K562 (cell line): ENCODE measurements at regions not wholly inside any gene's neighbourhood (a gene's known extent, or its start where the extent isn't known, plus 50 kb on each side); places are given as distances from the start of the nearest gene placed in this dataset.
A peak's percentile ranks its signal among the peaks of the same experiment; 100 is the strongest.

Experiments
- ATAC-seq: fragments of 200-7000 bp; cut with Tn5 transposase; 3 replicates; pipeline ENCODE4 v1.9.1; 2020; ENCODE audit warnings: moderate library complexity
- BruUV-seq: library from RNA; stranded (reverse); fragments of 400-500 nt; replicated peaks from 2 replicates; lab custom pipeline; 2021; lab: Mats Ljungman, UMichigan
- CTCF ChIA-PET: fragments of 300-600 bp; formaldehyde crosslinking; extraction: SDS; loops from one replicate; lab custom pipeline; 2021; ENCODE audit warnings: low intra/inter-chr PET ratio; lab: Yijun Ruan, JAX
- POLR2A ChIA-PET: fragments of 300-600, 350-650 bp; sonication (Branson Sonifier 250); formaldehyde crosslinking; extraction: SDS; loops from one replicate; lab custom pipeline; 2021; ENCODE audit warnings: antibody characterized with exemption, inconsistent platforms; lab: Yijun Ruan, JAX
- DNase-seq, 4 experiments: peaks; one replicate each; pipeline versions ENCODE4 v3.0.0 to v3.0.0-alpha.2; 2011 to 2018; ENCODE audit warnings: low spot score in 3 of 4, mixed read lengths in 3 of 4; ENCODE audit errors: extremely low read depth in 1 of 4
- FAIRE-seq: peaks from 2 replicates; lab custom pipeline; 2011; peaks lifted over from hg19 to GRCh38; lab: Jason Lieb, UNC
- H2AFZ ChIP-seq: 2 replicates; pipeline ENCODE4 v1.6.0; 2011; ENCODE audit warnings: low read depth, low read length, control low read depth, inconsistent platforms
- H3K27ac ChIP-seq: fragments of 200-600 bp; 3 replicates; pipeline ENCODE4 v1.8.0; 2011; ENCODE audit warnings: low read depth, mild to moderate bottlenecking, control low read depth, inconsistent platforms, low read length, moderate library complexity, mixed read lengths; ENCODE audit errors: extremely low read depth
- H3K27me3 ChIP-seq, 2 experiments: fragments of 300-600 bp in 1 of 2; 2 replicates in 1 of 2; 3 replicates in 1 of 2; pipeline versions ENCODE4 v1.6.0 to v1.8.0; 2011; ENCODE audit warnings: inconsistent platforms in 2 of 2, low read length in 2 of 2, mild to moderate bottlenecking in 1 of 2, mixed read lengths in 1 of 2, moderate library complexity in 1 of 2; ENCODE audit not compliant: control insufficient read depth in 2 of 2, insufficient read depth in 2 of 2
- H3K36me3 ChIP-seq: fragments of 300-600 bp; 3 replicates; pipeline ENCODE4 v1.8.0; 2011; ENCODE audit warnings: mild to moderate bottlenecking, low read length, inconsistent platforms; ENCODE audit not compliant: control insufficient read depth, insufficient read depth
- H3K4me1 ChIP-seq, 2 experiments: fragments of 200-600 bp in 1 of 2; replicated peaks in 1 of 2; 2 replicates in 1 of 2; 3 replicates in 1 of 2; pipeline versions ENCODE4 v1.5.1 to v1.8.0; 2011; ENCODE audit warnings: inconsistent platforms in 2 of 2, low read length in 2 of 2, mild to moderate bottlenecking in 1 of 2, mixed read lengths in 1 of 2, moderate library complexity in 1 of 2; ENCODE audit not compliant: control insufficient read depth in 2 of 2, insufficient read depth in 2 of 2
- H3K4me2 ChIP-seq: 2 replicates; pipeline ENCODE4 v1.6.1; 2011; ENCODE audit warnings: low read length, control low read depth, inconsistent platforms, mixed read lengths; ENCODE audit not compliant: insufficient read depth
- H3K4me3 ChIP-seq: fragments of 200-600 bp; sonication (generic), shearing (Covaris generic); 2 replicates; pipeline ENCODE4 v1.5.1; 2016; ENCODE audit warnings: control low read depth, inconsistent platforms
- H3K79me2 ChIP-seq: fragments of 200-600 bp; 3 replicates; pipeline ENCODE4 v1.8.0; 2011; ENCODE audit warnings: low read length, inconsistent platforms; ENCODE audit not compliant: control insufficient read depth, insufficient read depth
- H3K9ac ChIP-seq, 2 experiments: 2 replicates each; pipeline versions ENCODE4 v1.6.0 to v1.6.1; 2011; ENCODE audit warnings: low read depth in 2 of 2, low read length in 2 of 2, control low read depth in 1 of 2, inconsistent platforms in 1 of 2, mild to moderate bottlenecking in 1 of 2, mixed read lengths in 1 of 2; ENCODE audit not compliant: insufficient read depth in 1 of 2
- H3K9me1 ChIP-seq: one replicate; pipeline ENCODE4 v1.6.0; 2011; ENCODE audit warnings: inconsistent platforms, mild to moderate bottlenecking, low read length, moderate library complexity; ENCODE audit not compliant: control insufficient read depth, insufficient read depth
- H3K9me3 ChIP-seq: replicated peaks from 2 replicates; pipeline ENCODE4 v1.5.1; 2011; ENCODE audit warnings: low read depth, low read length, inconsistent platforms; ENCODE audit not compliant: control insufficient read depth, insufficient read depth
- H4K20me1 ChIP-seq: replicated peaks from 2 replicates; pipeline ENCODE4 v1.6.1; 2011; ENCODE audit warnings: low read length, inconsistent platforms, mixed read lengths; ENCODE audit not compliant: control insufficient read depth, insufficient read depth
- ATF1 ChIP-seq, 2 experiments: fragments of 450-650 bp in 1 of 2; IDR thresholded peaks; 2 replicates each; pipeline ENCODE4 v1.6.1; 2016; ENCODE audit warnings: missing compliant biosample characterization in 1 of 2, missing genetic modification characterization in 1 of 2
- CEBPG ChIP-seq, 3 experiments: fragments of 200-800 bp in 1 of 3; sonication (Bioruptor generic) in 1 of 3; sonication (generic) in 1 of 3; formaldehyde crosslinking in 1 of 3; IDR thresholded peaks in 2 of 3; conservative IDR thresholded peaks in 1 of 3; 2 replicates each; pipeline versions ENCODE4 v1.6.1 to v1.8.0; 2016 to 2022; ENCODE audit warnings: missing compliant biosample characterization in 2 of 3, missing genetic modification characterization in 2 of 3, mild to moderate bottlenecking in 1 of 3, missing genetic modification reagents in 1 of 3
- FOSL1 ChIP-seq: fragments of 200-800 bp; sonication (Bioruptor generic); conservative IDR thresholded peaks from 2 replicates; pipeline ENCODE4 v1.6.1; 2016; ENCODE audit warnings: missing genetic modification characterization, missing compliant biosample characterization
- GTF3C2 ChIP-seq: IDR thresholded peaks from 3 replicates; pipeline ENCODE4 v1.6.1; 2011; ENCODE audit warnings: borderline replicate concordance, mild to moderate bottlenecking, moderate library complexity; ENCODE audit not compliant: insufficient read length; ENCODE audit errors: extremely low read depth
- KDM2B ChIP-seq: fragments of 250-450 bp; sonication (Bioruptor Pico); IDR thresholded peaks from 2 replicates; pipeline ENCODE4 v1.8.0; 2021; ENCODE audit warnings: mild to moderate bottlenecking, moderate library complexity
- NFATC3 ChIP-seq: fragments of 450-650 bp; IDR thresholded peaks from 2 replicates; pipeline ENCODE4 v1.6.1; 2017; ENCODE audit warnings: mild to moderate bottlenecking
- NR0B1 ChIP-seq: fragments of 450-650 bp; IDR thresholded peaks from one replicate; pipeline ENCODE4 v1.6.1; 2018; ENCODE audit warnings: mild to moderate bottlenecking, moderate library complexity; ENCODE audit not compliant: partially characterized antibody
- PKNOX1 ChIP-seq: fragments of 450-650 bp; IDR thresholded peaks from 2 replicates; pipeline ENCODE4 v1.6.1; 2016
- PTRF ChIP-seq: fragments of 450-650 bp; IDR thresholded peaks from 2 replicates; pipeline ENCODE4 v1.6.1; 2016; ENCODE audit warnings: mild to moderate bottlenecking, missing genetic modification characterization, missing compliant biosample characterization
- SMC3 ChIP-seq: conservative IDR thresholded peaks from 2 replicates; pipeline ENCODE4 v1.6.1; 2011; ENCODE audit warnings: low read depth, low read length, improper control_type of control experiment; ENCODE audit not compliant: insufficient read depth
- TAL1 ChIP-seq: fragments of 450-650 bp; IDR thresholded peaks from 2 replicates; pipeline ENCODE4 v1.6.1; 2016; ENCODE audit warnings: mild to moderate bottlenecking
- ZNF764 ChIP-seq: fragments of 250-450 bp; sonication (Bioruptor Pico); IDR thresholded peaks from 2 replicates; pipeline ENCODE4 v1.4.0; 2020; ENCODE audit warnings: low read depth, mild to moderate bottlenecking, moderate library complexity
- WGBS: fragments of 100-300 bp; shearing (Covaris generic); methylation state at CpG from one replicate; pipeline ENCODE4 v1.1.6; 2016; ENCODE audit warnings: low coverage, mixed read lengths; ENCODE audit not compliant: insufficient coverage; ENCODE audit errors: missing lambda C conversion rate; 5-methylcytosine and 5-hydroxymethylcytosine counted together
- in situ Hi-C: fragments of 300-500 bp; cut with MboI; formaldehyde crosslinking; loops from 4 replicates; pipeline ENCODE4 v1.15.0; 2018; ENCODE audit warnings: inconsistent platforms, mixed read lengths
- intact Hi-C: fragments of 100-400 bp; cut with micrococcal nuclease; formaldehyde crosslinking; loops from 2 replicates; pipeline ENCODE4 v1.14.2; 2022

GRCh38 chr11:95699631-95700470 is 89.7 kb downstream of the FAM76B start:
- Histone ChIP-seq H3K9ac (no peak overlapping the region), H3K9me3 (no peaks in the 10 kb centered on the region), H3K4me1 (peaks cover 0 to 9% of the 10 kb centered on the region in 2 experiments; a peak in 3 of 5 replicates), H3K36me3 (no peaks in the 10 kb centered on the region), H3K27ac (no peak overlapping the region), H3K4me3 (no peak overlapping the region), H3K27me3 (no peaks in the 10 kb centered on the region), H2AFZ (peak overlapping the region; percentile 87), H3K9me1 (no peaks in the 10 kb centered on the region), H4K20me1 (no peaks in the 10 kb centered on the region), H3K79me2 (no peaks in the 10 kb centered on the region), H3K4me2 (peak overlapping the region; percentile 21; the same call in 1 of the 2 replicates)
- FAIRE-seq (no peak), ATAC-seq (peak; percentile 32), DNase-seq (no peak)
- BruUV-seq, result no TSS peak
- POLR2A ChIA-PET, result interaction anchor here (1.2 kb wide), 1 partner anchor 134 kb away, joined by 3 read pairs; no protein-coding TSS in a partner anchor
- CTCF ChIA-PET, result no interaction called here
- 15% methylated on average over 1 of the region's 2 CpGs for WGBS
- intact Hi-C loops, result loop anchor here (10.0 kb wide), 2 partner anchors 105 to 155 kb away; no protein-coding TSS in a partner anchor
- in situ Hi-C loops, result no loop called here
- TF ChIP-seq SMC3, result no peak
- TF ChIP-seq GTF3C2, result no peak
- no peak for TF ChIP-seq PTRF (tag)
- no peak for TF ChIP-seq ATF1 (CRISPR knock-in tag; IDR thresholded peaks at IDR 0.05)
- no peak for TF ChIP-seq ATF1 (tag; IDR thresholded peaks at IDR 0.05)
- no peak for TF ChIP-seq TAL1
- TF ChIP-seq CEBPG (CRISPR knock-in tag; IDR thresholded peaks at IDR 0.05), result no peak
- no peak for TF ChIP-seq CEBPG (tag; conservative IDR thresholded peaks at IDR 0.05 in 1 of 2, IDR thresholded peaks at IDR 0.05 in 1 of 2)
- peak; percentile 32; the same call in 1 of the 2 replicates for TF ChIP-seq PKNOX1
- 0 out of 2 replicates have a peak, but pooled peaks have one; percentile 24 for TF ChIP-seq FOSL1 (tag)
- TF ChIP-seq KDM2B, result no peak
- TF ChIP-seq NR0B1, result no peak
- no peak for TF ChIP-seq ZNF764 (CRISPR knock-in tag)
- no peak for TF ChIP-seq NFATC3
